H9 (cell line): ENCODE measurements at regions not wholly inside any gene's neighbourhood (a gene's known extent, or its start where the extent isn't known, plus 50 kb on each side); places are given as distances from the start of the nearest gene placed in this dataset.

Source experiments
- DNase-seq: peaks from one replicate; pipeline ENCODE4 v3.0.0-alpha.2; 2017
- H2AFZ ChIP-seq: one replicate; pipeline ENCODE4 v1.6.1; 2013; ENCODE audit warnings: mild to moderate bottlenecking, low read length, control low read depth, moderate library complexity
- H2AK5ac ChIP-seq: 2 replicates; pipeline ENCODE4 v1.6.1; 2013; ENCODE audit warnings: low read length, control low read depth, mixed read lengths; ENCODE audit not compliant: insufficient read length
- H2BK120ac ChIP-seq: one replicate; pipeline ENCODE4 v1.6.1; 2013; ENCODE audit warnings: low read depth, mild to moderate bottlenecking, low read length, control low read depth, inconsistent platforms; ENCODE audit not compliant: poor library complexity, severe bottlenecking
- H2BK12ac ChIP-seq: 2 replicates; pipeline ENCODE4 v1.6.1; 2013; ENCODE audit warnings: low read length, control low read depth, mixed read lengths, low read depth; ENCODE audit not compliant: insufficient read length
- H2BK15ac ChIP-seq: 2 replicates; pipeline ENCODE4 v1.6.1; 2013; ENCODE audit warnings: low read depth, low read length, control low read depth
- H2BK20ac ChIP-seq: one replicate; pipeline ENCODE4 v1.6.1; 2013; ENCODE audit warnings: low read depth, mild to moderate bottlenecking, low read length, control low read depth, inconsistent platforms; ENCODE audit not compliant: poor library complexity, severe bottlenecking
- H2BK5ac ChIP-seq: 2 replicates; pipeline ENCODE4 v1.6.1; 2013; ENCODE audit warnings: low read length, control low read depth, mixed read lengths; ENCODE audit not compliant: insufficient read length
- H3K14ac ChIP-seq: 2 replicates; pipeline ENCODE4 v1.6.1; 2013; ENCODE audit warnings: low read length, control low read depth; ENCODE audit not compliant: insufficient read depth
- H3K18ac ChIP-seq: 2 replicates; pipeline ENCODE4 v1.6.1; 2013; ENCODE audit warnings: low read depth, mild to moderate bottlenecking, mixed read lengths, low read length, control low read depth; ENCODE audit not compliant: insufficient read length
- H3K23ac ChIP-seq: 2 replicates; pipeline ENCODE4 v1.6.1; 2013; ENCODE audit warnings: low read length, control low read depth, mixed read lengths, low read depth; ENCODE audit not compliant: insufficient read length
- H3K23me2 ChIP-seq: 2 replicates; pipeline ENCODE4 v1.6.1; 2013; ENCODE audit warnings: low read depth, mild to moderate bottlenecking, mixed read lengths, low read length, control low read depth; ENCODE audit not compliant: insufficient read length, poor library complexity, severe bottlenecking
- H3K27ac ChIP-seq: 2 replicates; pipeline ENCODE4 v1.5.1; 2013; ENCODE audit warnings: low read length, control low read depth, mixed read lengths, low read depth; ENCODE audit not compliant: insufficient read length
- H3K27me3 ChIP-seq: 2 replicates; pipeline ENCODE4 v1.6.1; 2013; ENCODE audit warnings: low read length, control low read depth, inconsistent platforms; ENCODE audit not compliant: insufficient read depth
- H3K4ac ChIP-seq: 2 replicates; pipeline ENCODE4 v1.6.1; 2013; ENCODE audit warnings: low read depth, mild to moderate bottlenecking, control low read depth, inconsistent platforms, low read length, moderate library complexity
- H3K4me1 ChIP-seq: 2 replicates; pipeline ENCODE4 v1.6.1; 2013; ENCODE audit warnings: low read length, control low read depth, inconsistent platforms; ENCODE audit not compliant: insufficient read depth
- H3K4me2 ChIP-seq: 2 replicates; pipeline ENCODE4 v1.6.1; 2013; ENCODE audit warnings: low read length, control low read depth, mixed read lengths; ENCODE audit not compliant: insufficient read length, insufficient read depth
- H3K56ac ChIP-seq: 2 replicates; pipeline ENCODE4 v1.6.1; 2013; ENCODE audit warnings: low read depth, mild to moderate bottlenecking, mixed read lengths, low read length, control low read depth; ENCODE audit not compliant: insufficient read length
- H3K79me1 ChIP-seq: 2 replicates; pipeline ENCODE4 v1.6.1; 2013; ENCODE audit warnings: low read depth, mild to moderate bottlenecking, moderate library complexity, low read length, control low read depth, inconsistent platforms; ENCODE audit not compliant: insufficient read depth, poor library complexity, severe bottlenecking
- H3K79me2 ChIP-seq: 2 replicates; pipeline ENCODE4 v1.6.1; 2013; ENCODE audit warnings: low read length, control low read depth, inconsistent platforms; ENCODE audit not compliant: insufficient read depth
- H3K9ac ChIP-seq: 2 replicates; pipeline ENCODE4 v1.6.1; 2013; ENCODE audit warnings: low read length, control low read depth, mixed read lengths; ENCODE audit not compliant: insufficient read length; ENCODE audit errors: extremely low read depth
- H3K9me3 ChIP-seq: one replicate; pipeline ENCODE4 v1.6.1; 2013; ENCODE audit warnings: low read depth, low read length, inconsistent platforms; ENCODE audit not compliant: control insufficient read depth
- H3T11ph ChIP-seq: one replicate; pipeline ENCODE4 v1.6.1; 2013; ENCODE audit warnings: mild to moderate bottlenecking, low read length, control low read depth, inconsistent platforms
- H4K20me1 ChIP-seq: one replicate; pipeline ENCODE4 v1.6.1; 2013; ENCODE audit not compliant: control insufficient read depth, insufficient read length, insufficient read depth
- H4K5ac ChIP-seq: 2 replicates; pipeline ENCODE4 v1.6.1; 2013; ENCODE audit warnings: low read depth, mild to moderate bottlenecking, mixed read lengths, low read length, control low read depth; ENCODE audit not compliant: insufficient read length
- H4K8ac ChIP-seq: replicated peaks from 2 replicates; pipeline ENCODE4 v1.6.1; 2013; ENCODE audit warnings: low read length, control low read depth, mixed read lengths, low read depth; ENCODE audit not compliant: insufficient read length
- H4K91ac ChIP-seq: 2 replicates; pipeline ENCODE4 v1.6.1; 2013; ENCODE audit warnings: low read depth, mild to moderate bottlenecking, moderate library complexity, mixed read lengths, low read length, control low read depth; ENCODE audit not compliant: insufficient read length
- H3K27ac Mint-ChIP-seq, 3 experiments: 2 replicates in 2 of 3; 3 replicates in 1 of 3; pipeline ENCODE4 v1.8.0; 2020 to 2021; ENCODE audit warnings: mixed read lengths in 3 of 3, mild to moderate bottlenecking in 1 of 3, moderate library complexity in 1 of 3
- H3K27me3 Mint-ChIP-seq: 2 replicates; pipeline ENCODE4 v1.8.0; 2021; ENCODE audit warnings: low read depth, mild to moderate bottlenecking, moderate library complexity, mixed read lengths
- H3K36me3 Mint-ChIP-seq, 3 experiments: 2 replicates in 2 of 3; 3 replicates in 1 of 3; pipeline ENCODE4 v1.8.0; 2020 to 2021; ENCODE audit warnings: low read depth in 3 of 3, mixed read lengths in 3 of 3; ENCODE audit not compliant: insufficient read depth in 1 of 3
- H3K4me1 Mint-ChIP-seq, 2 experiments: 2 replicates each; pipeline ENCODE4 v1.8.0; 2020; ENCODE audit warnings: mixed read lengths in 2 of 2
- H3K4me3 Mint-ChIP-seq, 2 experiments: 2 replicates in 1 of 2; 3 replicates in 1 of 2; pipeline ENCODE4 v1.8.0; 2020 to 2021; ENCODE audit warnings: mild to moderate bottlenecking in 2 of 2, mixed read lengths in 2 of 2, moderate library complexity in 1 of 2
- H3K9me3 Mint-ChIP-seq, 2 experiments: 2 replicates in 1 of 2; 3 replicates in 1 of 2; pipeline ENCODE4 v1.8.0; 2020; ENCODE audit warnings: mild to moderate bottlenecking in 2 of 2, mixed read lengths in 2 of 2, moderate library complexity in 1 of 2
- WGBS: extraction: QIAGEN DNeasy Blood & Tissue Kit; methylation state at CpG from one replicate; pipeline ENCODE4 v1.1.7; 2013; ENCODE audit warnings: missing lambda C conversion rate, low lambda C conversion rate, mixed read lengths; ENCODE audit not compliant: insufficient read length; ENCODE audit errors: extremely low coverage; 5-methylcytosine and 5-hydroxymethylcytosine counted together
- TF ChIP-seq, protein P1 (sequence below): fragments of 200-600 bp; sonication (generic); conservative IDR thresholded peaks from 3 replicates; pipeline ENCODE4 v1.8.0; 2021; ENCODE audit warnings: antibody characterized with exemption, mild to moderate bottlenecking

- H4K5ac ChIP-seq, result no peak overlapping the region
- Mint-ChIP-seq H3K4me1 (peaks cover 10 to 12% of the 10 kb centered on the region in 2 experiments), H3K36me3 (no peaks in the 10 kb centered on the region), H3K27me3 (no peaks in the 10 kb centered on the region), H3K4me3 (no peak overlapping the region), H3K27ac (no peak overlapping the region; a peak in 1 of 7 replicates), H3K9me3 (peaks cover 0 to 3% of the 10 kb centered on the region in 2 experiments; a peak in 2 of 5 replicates)
- no peak overlapping the region for H2BK12ac ChIP-seq
- no peak overlapping the region for H4K8ac ChIP-seq
- no peaks in the 10 kb centered on the region for H3K23me2 ChIP-seq
- H3K4ac ChIP-seq, result no peak overlapping the region
- H3K79me1 ChIP-seq, result no peaks in the 10 kb centered on the region
- H3K23ac ChIP-seq, result no peak overlapping the region
- H3K18ac ChIP-seq, result no peak overlapping the region
- no peak overlapping the region for H3K4me2 ChIP-seq
- no peak overlapping the region for H2BK120ac ChIP-seq
- H4K20me1 ChIP-seq, result no peaks in the 10 kb centered on the region
- H3K56ac ChIP-seq, result no peak overlapping the region
- no peaks in the 10 kb centered on the region for H3K27me3 ChIP-seq
- no peak overlapping the region for H3K9ac ChIP-seq
- no peak overlapping the region for H2AFZ ChIP-seq
- H3K4me1 ChIP-seq, result no peaks in the 10 kb centered on the region
- DNase-seq, result no peak
- no CpG with 5 or more reads among the region's 3 CpGs for WGBS
- no peak overlapping the region for H2AK5ac ChIP-seq
- no peaks in the 10 kb centered on the region for H3K79me2 ChIP-seq
- no peak overlapping the region for H4K91ac ChIP-seq
- TF ChIP-seq, protein P1, sequence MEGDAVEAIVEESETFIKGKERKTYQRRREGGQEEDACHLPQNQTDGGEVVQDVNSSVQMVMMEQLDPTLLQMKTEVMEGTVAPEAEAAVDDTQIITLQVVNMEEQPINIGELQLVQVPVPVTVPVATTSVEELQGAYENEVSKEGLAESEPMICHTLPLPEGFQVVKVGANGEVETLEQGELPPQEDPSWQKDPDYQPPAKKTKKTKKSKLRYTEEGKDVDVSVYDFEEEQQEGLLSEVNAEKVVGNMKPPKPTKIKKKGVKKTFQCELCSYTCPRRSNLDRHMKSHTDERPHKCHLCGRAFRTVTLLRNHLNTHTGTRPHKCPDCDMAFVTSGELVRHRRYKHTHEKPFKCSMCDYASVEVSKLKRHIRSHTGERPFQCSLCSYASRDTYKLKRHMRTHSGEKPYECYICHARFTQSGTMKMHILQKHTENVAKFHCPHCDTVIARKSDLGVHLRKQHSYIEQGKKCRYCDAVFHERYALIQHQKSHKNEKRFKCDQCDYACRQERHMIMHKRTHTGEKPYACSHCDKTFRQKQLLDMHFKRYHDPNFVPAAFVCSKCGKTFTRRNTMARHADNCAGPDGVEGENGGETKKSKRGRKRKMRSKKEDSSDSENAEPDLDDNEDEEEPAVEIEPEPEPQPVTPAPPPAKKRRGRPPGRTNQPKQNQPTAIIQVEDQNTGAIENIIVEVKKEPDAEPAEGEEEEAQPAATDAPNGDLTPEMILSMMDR, result no peak
- no peak overlapping the region for H3K14ac ChIP-seq
- H3K9me3 ChIP-seq, result no peaks in the 10 kb centered on the region
- no peak overlapping the region for H3T11ph ChIP-seq
- H2BK20ac ChIP-seq, result no peak overlapping the region
- H2BK5ac ChIP-seq, result no peak overlapping the region
- H2BK15ac ChIP-seq, result no peak overlapping the region
- H3K27ac ChIP-seq, result no peak overlapping the region
These were observed 977.3 kb downstream of the C4orf33 start for GRCh38 chr4:130073145-130073790.
